IPS-18c (cell line): ENCODE measurements at regions not wholly inside any gene's neighbourhood (a gene's known extent, or its start where the extent isn't known, plus 50 kb on each side); places are given as distances from the start of the nearest gene placed in this dataset.

Source experiments
- H3K4me3 ChIP-seq: 2 replicates; pipeline ENCODE4 v1.7.0; 2013; ENCODE audit warnings: low read depth, mild to moderate bottlenecking, low read length, moderate library complexity; ENCODE audit not compliant: insufficient read depth
- H3K9me3 ChIP-seq: one replicate; pipeline ENCODE4 v1.6.1; 2013; ENCODE audit warnings: mild to moderate bottlenecking, low read length, moderate library complexity; ENCODE audit not compliant: control insufficient read depth, insufficient read depth

GRCh38 chr14:73784988-73785313, 66.7 kb upstream of the PTGR2 start:
- H3K9me3 ChIP-seq, result no peaks in the 10 kb centered on the region
- H3K4me3 ChIP-seq, result peak overlapping the region; percentile 78; the same call in 1 of the 2 replicates

- H3K4me3 ChIP-seq, result no peak overlapping the region
- H3K9me3 ChIP-seq, result no peaks in the 10 kb centered on the region
Observed at GRCh38 chr14:73784181-73784987, 67.2 kb upstream of the PTGR2 start.

- no peak overlapping the region for H3K4me3 ChIP-seq
- H3K9me3 ChIP-seq, result no peaks in the 10 kb centered on the region
Observed at GRCh38 chr14:73783107-73783727, 68.4 kb upstream of the PTGR2 start.

- no peak overlapping the region for H3K4me3 ChIP-seq
Observed at GRCh38 chr14:73782623-73783022, 68.4 kb upstream of the PNMA1 start.

GRCh38 chr14:73780896-73781295, 66.7 kb upstream of the PNMA1 start:
- H3K4me3 ChIP-seq, result no peak overlapping the region
- no peaks in the 10 kb centered on the region for H3K9me3 ChIP-seq

More at GRCh38 chr14:73782623-73783022, 68.4 kb upstream of the PNMA1 start:
- no peaks in the 10 kb centered on the region for H3K9me3 ChIP-seq

- Histone ChIP-seq H3K9me3 (no peaks in the 10 kb centered on the region), H3K4me3 (no peak overlapping the region)
Observed at GRCh38 chr14:73780391-73780790, 66.2 kb upstream of the PNMA1 start.

- Histone ChIP-seq H3K9me3 (no peaks in the 10 kb centered on the region), H3K4me3 (no peak overlapping the region)
Observed at GRCh38 chr14:73778736-73779135, 64.6 kb upstream of the PNMA1 start.

- no peaks in the 10 kb centered on the region for H3K9me3 ChIP-seq
- H3K4me3 ChIP-seq, result no peak overlapping the region
Observed at GRCh38 chr14:73777420-73777819, 63.2 kb upstream of the PNMA1 start.

GRCh38 chr14:73776194-73776537, 62.0 kb upstream of the PNMA1 start:
- Histone ChIP-seq H3K4me3 (no peak overlapping the region), H3K9me3 (no peaks in the 10 kb centered on the region)

GRCh38 chr14:73775339-73776193, 61.4 kb upstream of the PNMA1 start:
- H3K9me3 ChIP-seq, result no peaks in the 10 kb centered on the region
- no peak overlapping the region for H3K4me3 ChIP-seq

- Histone ChIP-seq H3K4me3 (no peak overlapping the region), H3K9me3 (no peaks in the 10 kb centered on the region)
Observed at GRCh38 chr14:73774671-73775070, 60.5 kb upstream of the PNMA1 start.

- no peak overlapping the region for H3K4me3 ChIP-seq
- no peaks in the 10 kb centered on the region for H3K9me3 ChIP-seq
Observed at GRCh38 chr14:73774241-73774570, 60.0 kb upstream of the PNMA1 start.

GRCh38 chr14:73773441-73774240, 59.5 kb upstream of the PNMA1 start:
- Histone ChIP-seq H3K9me3 (no peaks in the 10 kb centered on the region), H3K4me3 (no peak overlapping the region)

- H3K9me3 ChIP-seq, result no peaks in the 10 kb centered on the region
- no peak overlapping the region for H3K4me3 ChIP-seq
Observed at GRCh38 chr14:73771848-73772638, 57.9 kb upstream of the PNMA1 start.

- no peaks in the 10 kb centered on the region for H3K9me3 ChIP-seq
Observed at GRCh38 chr14:73770977-73771847, 57.0 kb upstream of the PNMA1 start.

GRCh38 chr14:73768107-73768506, 53.9 kb upstream of the PNMA1 start:
- no peaks in the 10 kb centered on the region for H3K9me3 ChIP-seq

More at GRCh38 chr14:73770977-73771847, 57.0 kb upstream of the PNMA1 start:
- H3K4me3 ChIP-seq, result no peak overlapping the region

More at GRCh38 chr14:73768107-73768506, 53.9 kb upstream of the PNMA1 start:
- H3K4me3 ChIP-seq, result no peak overlapping the region
